ENCODE measurements at regions not wholly inside any gene's neighbourhood (a gene's known extent, or its start where the extent isn't known, plus 50 kb on each side); places are given as distances from the start of the nearest gene placed in this dataset.
A peak's percentile ranks its signal among the peaks of the same experiment; 100 is the strongest.

DNA sequence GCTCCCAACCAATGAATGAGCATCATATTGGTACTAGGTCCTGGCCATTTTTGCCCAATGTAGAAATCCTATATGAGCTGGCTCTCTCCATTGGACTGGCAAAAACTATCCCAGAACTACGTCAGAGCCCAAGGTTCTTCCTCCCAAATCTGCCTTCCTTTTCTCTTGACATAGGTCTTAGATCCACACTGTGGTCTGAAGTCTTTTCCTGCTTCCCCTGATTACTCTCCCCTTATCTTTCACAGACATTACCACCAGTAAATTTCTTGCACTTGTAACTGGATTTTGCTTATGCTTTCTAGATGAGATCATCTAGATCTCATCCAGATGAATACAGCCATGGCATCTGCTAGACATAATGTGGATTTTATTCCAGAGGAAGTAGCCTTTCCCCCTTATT is 141.2 kb upstream of the GADL1 start:
- Histone ChIP-seq H3K18ac (ENCODE audit: low read length) (no peak overlapping the region), H3K36me3 (ENCODE audit: control insufficient read depth in 1 of 2, insufficient read depth in 2 of 2, low read length in 2 of 2) (no peaks in the 10 kb centered on the region), H3K9me3 (ENCODE audit: insufficient read depth, low read depth, low read length) (no peaks in the 10 kb centered on the region), H3K27ac (ENCODE audit: low read depth, low read length) (no peak overlapping the region), H3K79me2 (ENCODE audit: control insufficient read depth, insufficient read depth, low read length, poor library complexity) (peaks cover 1% of the 10 kb centered on the region), H3K4me2 (ENCODE audit: low read length) (no peak overlapping the region), H2BK5ac (ENCODE audit: low read depth, low read length, poor library complexity) (no peak overlapping the region), H3K4me1 (ENCODE audit: control insufficient read depth in 1 of 2, insufficient read depth in 2 of 2, low read length in 2 of 2) (peaks cover 0 to 2% of the 10 kb centered on the region in 2 experiments), H2BK120ac (ENCODE audit: insufficient read depth, low read length, poor library complexity) (no peak overlapping the region), H2AFZ (ENCODE audit: insufficient read depth, low read length, poor library complexity) (no peak overlapping the region), H4K8ac (ENCODE audit: low read depth, low read length) (no peak overlapping the region), H3K79me1 (ENCODE audit: low read length) (peaks cover 2% of the 10 kb centered on the region), H3K23ac (ENCODE audit: low read length) (no peak overlapping the region), H3K4ac (ENCODE audit: low read depth, low read length) (no peak overlapping the region), H3K14ac (ENCODE audit: low read length) (no peak overlapping the region), H3K4me3 (ENCODE audit: low read depth, low read length) (no peak overlapping the region), H2AK5ac (ENCODE audit: low read length) (no peak overlapping the region), H2BK12ac (ENCODE audit: low read length) (no peak overlapping the region), H3K27me3 (ENCODE audit: insufficient read depth, low read length) (no peaks in the 10 kb centered on the region), H4K12ac (ENCODE audit: low read depth, low read length) (no peak overlapping the region), H3K9ac (ENCODE audit: low read length) (no peak overlapping the region), H4K91ac (ENCODE audit: low read depth, low read length) (no peak overlapping the region)
- no CpG with 5 or more reads among the region's 1 CpG for WGBS (ENCODE audit: extremely low coverage, insufficient coverage, insufficient read length)
- peak in 1 of 2 donors; percentile 11 for DNase-seq

DNA sequence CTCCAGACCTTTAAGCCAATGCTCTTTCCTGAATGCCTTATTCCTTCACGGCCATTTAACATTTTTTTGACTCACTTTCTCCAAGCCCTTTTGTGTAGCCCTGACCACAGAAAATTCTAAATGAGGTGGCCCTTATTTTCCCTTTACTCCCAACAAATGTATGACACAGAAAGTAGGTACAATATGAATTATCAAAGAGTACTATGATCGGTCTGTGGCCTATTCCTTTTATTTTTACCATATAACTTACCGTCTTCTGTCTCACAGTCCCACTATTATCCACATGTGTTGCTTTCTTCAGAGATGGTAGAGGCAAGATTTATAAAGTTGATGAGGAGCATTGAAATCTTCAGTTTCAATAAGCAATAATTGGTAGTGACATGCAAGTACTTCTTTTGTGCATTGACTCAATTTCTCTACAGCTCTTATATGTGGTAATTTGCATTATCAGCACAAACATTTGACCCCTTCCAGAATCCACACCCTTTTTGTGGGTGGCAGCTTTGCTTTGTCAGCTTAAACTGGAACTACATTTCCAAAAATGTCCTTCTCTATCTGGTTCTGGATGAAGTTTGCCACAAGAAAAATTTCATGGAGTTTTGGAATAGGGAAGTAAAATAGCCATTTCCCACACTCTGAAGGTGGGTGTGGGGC is 143.8 kb upstream of the GADL1 start:
- Histone ChIP-seq H3K4me1 (ENCODE audit: control insufficient read depth in 1 of 2, insufficient read depth in 2 of 2, low read length in 2 of 2) (peaks cover 0 to 7% of the 10 kb centered on the region in 2 experiments), H3K79me2 (ENCODE audit: control insufficient read depth, insufficient read depth, low read length, poor library complexity) (peaks cover 1% of the 10 kb centered on the region), H2AFZ (ENCODE audit: insufficient read depth, low read length, poor library complexity) (no peak overlapping the region), H3K4me2 (ENCODE audit: low read length) (no peak overlapping the region), H2AK5ac (ENCODE audit: low read length) (peak overlapping the region; percentile 35), H2BK12ac (ENCODE audit: low read length) (peak overlapping the region; percentile 82), H2BK5ac (ENCODE audit: low read depth, low read length, poor library complexity) (no peak overlapping the region), H3K36me3 (ENCODE audit: control insufficient read depth in 1 of 2, insufficient read depth in 2 of 2, low read length in 2 of 2) (peaks cover 0 to 2% of the 10 kb centered on the region in 2 experiments), H2BK120ac (ENCODE audit: insufficient read depth, low read length, poor library complexity) (no peak overlapping the region), H3K4me3 (ENCODE audit: low read depth, low read length) (no peak overlapping the region), H4K12ac (ENCODE audit: low read depth, low read length) (no peak overlapping the region), H3K18ac (ENCODE audit: low read length) (no peak overlapping the region), H3K27ac (ENCODE audit: low read depth, low read length) (no peak overlapping the region), H3K14ac (ENCODE audit: low read length) (no peak overlapping the region), H3K79me1 (ENCODE audit: low read length) (peaks cover 12% of the 10 kb centered on the region), H3K9me3 (ENCODE audit: insufficient read depth, low read depth, low read length) (peaks cover 6% of the 10 kb centered on the region), H3K23ac (ENCODE audit: low read length) (no peak overlapping the region), H3K4ac (ENCODE audit: low read depth, low read length) (no peak overlapping the region), H3K27me3 (ENCODE audit: insufficient read depth, low read length) (no peaks in the 10 kb centered on the region), H3K9ac (ENCODE audit: low read length) (no peak overlapping the region), H4K8ac (ENCODE audit: low read depth, low read length) (no peak overlapping the region), H4K91ac (ENCODE audit: low read depth, low read length) (peak overlapping the region; percentile 48)
- WGBS (ENCODE audit: extremely low coverage, insufficient coverage, insufficient read length), result no CpG with 5 or more reads among the region's 3 CpGs
- no peak for DNase-seq

GRCh38 chr3:31039145-31039544 is 144.7 kb upstream of the GADL1 start:
- H3K4me2 ChIP-seq (ENCODE audit: low read length), result no peak overlapping the region
- H3K79me2 ChIP-seq (ENCODE audit: control insufficient read depth, insufficient read depth, low read length, poor library complexity), result peaks cover 1% of the 10 kb centered on the region
- WGBS (ENCODE audit: extremely low coverage, insufficient coverage, insufficient read length), result no CpG with 5 or more reads among the region's 1 CpG
- peak overlapping the region; percentile 15 for H4K91ac ChIP-seq (ENCODE audit: low read depth, low read length)
- peaks cover 0 to 7% of the 10 kb centered on the region in 2 experiments for H3K4me1 ChIP-seq (ENCODE audit: control insufficient read depth in 1 of 2, insufficient read depth in 2 of 2, low read length in 2 of 2)
- no peak overlapping the region for H2BK12ac ChIP-seq (ENCODE audit: low read length)
- H3K14ac ChIP-seq (ENCODE audit: low read length), result no peak overlapping the region
- peak overlapping the region; percentile 2 for H2BK120ac ChIP-seq (ENCODE audit: insufficient read depth, low read length, poor library complexity)
- no peak overlapping the region for H3K4me3 ChIP-seq (ENCODE audit: low read depth, low read length)
- no peak overlapping the region for H3K9ac ChIP-seq (ENCODE audit: low read length)
- H2BK5ac ChIP-seq (ENCODE audit: low read depth, low read length, poor library complexity), result no peak overlapping the region
- H4K8ac ChIP-seq (ENCODE audit: low read depth, low read length), result no peak overlapping the region
- peaks cover 6% of the 10 kb centered on the region for H3K9me3 ChIP-seq (ENCODE audit: insufficient read depth, low read depth, low read length)
- no peak overlapping the region for H3K4ac ChIP-seq (ENCODE audit: low read depth, low read length)
- H4K12ac ChIP-seq (ENCODE audit: low read depth, low read length), result no peak overlapping the region
- H3K18ac ChIP-seq (ENCODE audit: low read length), result no peak overlapping the region
- H3K79me1 ChIP-seq (ENCODE audit: low read length), result peaks cover 12% of the 10 kb centered on the region
- H3K27me3 ChIP-seq (ENCODE audit: insufficient read depth, low read length), result no peaks in the 10 kb centered on the region
- H3K23ac ChIP-seq (ENCODE audit: low read length), result no peak overlapping the region
- no peak overlapping the region for H3K27ac ChIP-seq (ENCODE audit: low read depth, low read length)
- peaks cover 0 to 2% of the 10 kb centered on the region in 2 experiments for H3K36me3 ChIP-seq (ENCODE audit: control insufficient read depth in 1 of 2, insufficient read depth in 2 of 2, low read length in 2 of 2)
- H2AK5ac ChIP-seq (ENCODE audit: low read length), result no peak overlapping the region
- H2AFZ ChIP-seq (ENCODE audit: insufficient read depth, low read length, poor library complexity), result no peak overlapping the region
- no peak for DNase-seq

GRCh38 chr3:31041161-31041978 is 146.9 kb upstream of the GADL1 start:
- H3K79me1 ChIP-seq (ENCODE audit: low read length), result peaks cover 12% of the 10 kb centered on the region
- no peak overlapping the region for H2AFZ ChIP-seq (ENCODE audit: insufficient read depth, low read length, poor library complexity)
- H2BK5ac ChIP-seq (ENCODE audit: low read depth, low read length, poor library complexity), result no peak overlapping the region
- no peak overlapping the region for H4K91ac ChIP-seq (ENCODE audit: low read depth, low read length)
- peaks cover 0 to 7% of the 10 kb centered on the region in 2 experiments for H3K4me1 ChIP-seq (ENCODE audit: control insufficient read depth in 1 of 2, insufficient read depth in 2 of 2, low read length in 2 of 2)
- H2BK12ac ChIP-seq (ENCODE audit: low read length), result no peak overlapping the region
- peaks cover 6% of the 10 kb centered on the region for H3K9me3 ChIP-seq (ENCODE audit: insufficient read depth, low read depth, low read length)
- H3K4me2 ChIP-seq (ENCODE audit: low read length), result no peak overlapping the region
- peaks cover 1% of the 10 kb centered on the region for H3K79me2 ChIP-seq (ENCODE audit: control insufficient read depth, insufficient read depth, low read length, poor library complexity)
- no peak overlapping the region for H3K4me3 ChIP-seq (ENCODE audit: low read depth, low read length)
- no peak overlapping the region for H3K9ac ChIP-seq (ENCODE audit: low read length)
- no peak overlapping the region for H2AK5ac ChIP-seq (ENCODE audit: low read length)
- no peak overlapping the region for H4K8ac ChIP-seq (ENCODE audit: low read depth, low read length)
- no peak overlapping the region for H3K14ac ChIP-seq (ENCODE audit: low read length)
- no CpG with 5 or more reads among the region's 2 CpGs for WGBS (ENCODE audit: extremely low coverage, insufficient coverage, insufficient read length)
- no peak overlapping the region for H4K12ac ChIP-seq (ENCODE audit: low read depth, low read length)
- peak; percentile 55 to 89 for DNase-seq
- no peak overlapping the region for H2BK120ac ChIP-seq (ENCODE audit: insufficient read depth, low read length, poor library complexity)
- no peak overlapping the region for H3K18ac ChIP-seq (ENCODE audit: low read length)
- H3K4ac ChIP-seq (ENCODE audit: low read depth, low read length), result no peak overlapping the region
- H3K36me3 ChIP-seq (ENCODE audit: control insufficient read depth in 1 of 2, insufficient read depth in 2 of 2, low read length in 2 of 2), result peaks cover 0 to 2% of the 10 kb centered on the region in 2 experiments
- peak overlapping the region; percentile 73 for H3K27ac ChIP-seq (ENCODE audit: low read depth, low read length)
- no peak overlapping the region for H3K23ac ChIP-seq (ENCODE audit: low read length)
- no peaks in the 10 kb centered on the region for H3K27me3 ChIP-seq (ENCODE audit: insufficient read depth, low read length)

Data from trophoblast cell (in vitro differentiated cells and primary cell).